Pancreas (tissue), 10 donors: ENCODE measurements at regions not wholly inside any gene's neighbourhood (a gene's known extent, or its start where the extent isn't known, plus 50 kb on each side); places are given as distances from the start of the nearest gene placed in this dataset.

Experiments used
- ATAC-seq, 4 donors: fragments of 200-7000 bp; cut with Tn5 transposase; one replicate each; pipeline versions ENCODE4 v1.8.0 to v1.9.1; 2020; ENCODE audit warnings: mild to moderate bottlenecking in 4 of 4, moderate library complexity in 4 of 4
- DNase-seq, 6 donors: peaks; one replicate each; pipeline ENCODE4 v3.0.0-alpha.2; 2020
- FAIRE-seq: peaks from 2 replicates; lab custom pipeline; 2012; peaks lifted over from hg19 to GRCh38; lab: Jason Lieb, UNC
- H3K27ac ChIP-seq, 4 donors: fragments of 200-600 bp; sonication (generic); 1 replicate in 3 of 4; 2 replicates in 1 of 4; pipeline versions ENCODE4 v1.5.0 to v1.8.0; 2020
- H3K27me3 ChIP-seq, 4 donors: fragments of 200-600 bp; one replicate each; pipeline ENCODE4 v1.8.0; 2021
- H3K36me3 ChIP-seq, 3 donors: fragments of 200-600 bp; sonication (generic) in 1 of 3; one replicate each; pipeline versions ENCODE4 v1.5.0 to v1.8.0; 2020 to 2021
- H3K4me1 ChIP-seq, 3 donors: fragments of 200-600 bp; one replicate each; pipeline ENCODE4 v1.8.0; 2021
- H3K4me3 ChIP-seq, 4 donors: fragments of 200-600 bp; sonication (generic) in 2 of 4; one replicate each; pipeline versions ENCODE4 v1.5.0 to v1.8.0; 2020 to 2021
- H3K9me3 ChIP-seq, 4 donors: fragments of 200-600 bp; one replicate each; pipeline ENCODE4 v1.8.0; 2021
- WGBS, 2 donors: extraction: QIAGEN DNeasy Blood & Tissue Kit; methylation state at CpG; one replicate each; pipeline ENCODE4 v1.1.7; 2013; 5-methylcytosine and 5-hydroxymethylcytosine counted together
- intact Hi-C, 3 donors: fragments of 100-400 bp; cut with DNase I; formaldehyde crosslinking; loops; one replicate each; pipeline versions ENCODE4 v1.11.1 to v1.14.2; 2022
- TF ChIP-seq, protein P1 (sequence below), 4 donors: fragments of 200-600 bp; sonication (generic) in 3 of 4; IDR thresholded peaks; one replicate each; pipeline versions ENCODE4 v1.5.0 to v1.8.0; 2021; ENCODE audit warnings: antibody characterized with exemption in 4 of 4
- donor health status: healthy with polysubstance abuse.
- donor health status: DM: no; HTN: no; CAD: no; lungs with moderate emphysema.
- donor health status: DM: no; HTN: no; CAD: no.
- donor health status: control.
- donor health status: control.
- donor health status: Bipolar disorder and iron deficiency.
- donor health status: DM: yes; HTN: yes; CAD: no.
- donor health status: DM: no; HTN: no; CAD: no.
- donor health status: DM: no; HTN: no; CAD: no.
- donor health status: DM: yes; HTN: yes; CAD: no.

DNA sequence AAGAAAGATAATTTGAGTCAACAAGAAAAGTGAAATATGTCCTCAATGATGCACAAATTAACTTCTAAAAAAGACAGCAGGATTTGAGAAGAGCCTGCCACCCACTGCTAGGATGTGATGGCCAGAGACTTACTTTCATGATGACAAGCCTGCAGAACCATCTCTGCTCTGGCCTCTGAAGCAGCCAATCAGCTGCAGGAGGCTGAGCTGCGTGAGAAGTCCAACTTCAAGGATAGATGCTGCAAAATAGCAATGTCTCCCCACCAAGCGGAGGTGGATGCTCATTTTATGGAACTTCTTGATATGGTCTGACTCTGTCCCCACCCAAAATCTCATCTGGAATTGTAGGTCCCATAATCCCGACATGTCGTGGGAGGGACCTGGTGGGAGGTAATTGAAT, 53.1 kb downstream of the CYRIA start:
- DNase-seq (no peak), ATAC-seq (no peak), FAIRE-seq (no peak)
- intact Hi-C loops, result loop anchor here in 2 of 3 donors (5.0 kb wide), 1 partner anchor 145 kb away; no protein-coding TSS in a partner anchor
- no peak overlapping the region for H3K27ac ChIP-seq
- H3K4me1 ChIP-seq, result no peaks in the 10 kb centered on the region
- no peaks in the 10 kb centered on the region for H3K9me3 ChIP-seq
- TF ChIP-seq, protein P1, sequence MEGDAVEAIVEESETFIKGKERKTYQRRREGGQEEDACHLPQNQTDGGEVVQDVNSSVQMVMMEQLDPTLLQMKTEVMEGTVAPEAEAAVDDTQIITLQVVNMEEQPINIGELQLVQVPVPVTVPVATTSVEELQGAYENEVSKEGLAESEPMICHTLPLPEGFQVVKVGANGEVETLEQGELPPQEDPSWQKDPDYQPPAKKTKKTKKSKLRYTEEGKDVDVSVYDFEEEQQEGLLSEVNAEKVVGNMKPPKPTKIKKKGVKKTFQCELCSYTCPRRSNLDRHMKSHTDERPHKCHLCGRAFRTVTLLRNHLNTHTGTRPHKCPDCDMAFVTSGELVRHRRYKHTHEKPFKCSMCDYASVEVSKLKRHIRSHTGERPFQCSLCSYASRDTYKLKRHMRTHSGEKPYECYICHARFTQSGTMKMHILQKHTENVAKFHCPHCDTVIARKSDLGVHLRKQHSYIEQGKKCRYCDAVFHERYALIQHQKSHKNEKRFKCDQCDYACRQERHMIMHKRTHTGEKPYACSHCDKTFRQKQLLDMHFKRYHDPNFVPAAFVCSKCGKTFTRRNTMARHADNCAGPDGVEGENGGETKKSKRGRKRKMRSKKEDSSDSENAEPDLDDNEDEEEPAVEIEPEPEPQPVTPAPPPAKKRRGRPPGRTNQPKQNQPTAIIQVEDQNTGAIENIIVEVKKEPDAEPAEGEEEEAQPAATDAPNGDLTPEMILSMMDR (IDR thresholded peaks at IDR 0.05), result no peak
- H3K27me3 ChIP-seq, result no peaks in the 10 kb centered on the region
- no peaks in the 10 kb centered on the region for H3K36me3 ChIP-seq
- no peak overlapping the region for H3K4me3 ChIP-seq
- 66 to 87% methylated on average over 4 of the region's 4 CpGs for WGBS, 2 donors

DNA sequence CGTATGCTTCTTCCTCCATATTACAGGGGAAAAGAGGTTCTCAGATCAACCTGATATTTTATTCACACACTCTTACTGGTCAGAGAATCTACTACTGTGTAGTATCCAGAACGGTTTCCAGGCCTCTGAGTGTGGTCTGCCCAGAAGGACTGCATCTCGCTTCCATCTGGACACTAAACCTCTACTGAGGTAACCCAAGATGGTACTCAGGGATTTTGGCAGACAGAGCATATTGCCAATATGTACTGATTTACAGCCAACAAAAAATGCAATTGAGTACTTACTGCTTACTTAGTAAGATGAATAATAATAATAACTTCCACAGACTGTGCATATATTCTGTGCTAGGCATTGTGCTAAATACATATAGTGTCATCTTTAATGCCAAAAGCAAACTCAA, 55.8 kb downstream of the CYRIA start:
- intact Hi-C loops, result loop anchor here in 2 of 3 donors (5.0 to 10.0 kb wide), 3 partner anchors 148 to 975 kb away; no protein-coding TSS in a partner anchor
- Histone ChIP-seq H3K4me1 (no peaks in the 10 kb centered on the region), H3K27me3 (no peaks in the 10 kb centered on the region), H3K9me3 (no peaks in the 10 kb centered on the region), H3K27ac (no peak overlapping the region), H3K4me3 (no peak overlapping the region), H3K36me3 (no peaks in the 10 kb centered on the region)
- TF ChIP-seq, protein P1 (IDR thresholded peaks at IDR 0.05), result no peak
- 75 to 76% methylated on average over 3 of the region's 3 CpGs for WGBS, 2 donors
- DNase-seq, result no peak
- no peak for ATAC-seq
- FAIRE-seq, result no peak

DNA sequence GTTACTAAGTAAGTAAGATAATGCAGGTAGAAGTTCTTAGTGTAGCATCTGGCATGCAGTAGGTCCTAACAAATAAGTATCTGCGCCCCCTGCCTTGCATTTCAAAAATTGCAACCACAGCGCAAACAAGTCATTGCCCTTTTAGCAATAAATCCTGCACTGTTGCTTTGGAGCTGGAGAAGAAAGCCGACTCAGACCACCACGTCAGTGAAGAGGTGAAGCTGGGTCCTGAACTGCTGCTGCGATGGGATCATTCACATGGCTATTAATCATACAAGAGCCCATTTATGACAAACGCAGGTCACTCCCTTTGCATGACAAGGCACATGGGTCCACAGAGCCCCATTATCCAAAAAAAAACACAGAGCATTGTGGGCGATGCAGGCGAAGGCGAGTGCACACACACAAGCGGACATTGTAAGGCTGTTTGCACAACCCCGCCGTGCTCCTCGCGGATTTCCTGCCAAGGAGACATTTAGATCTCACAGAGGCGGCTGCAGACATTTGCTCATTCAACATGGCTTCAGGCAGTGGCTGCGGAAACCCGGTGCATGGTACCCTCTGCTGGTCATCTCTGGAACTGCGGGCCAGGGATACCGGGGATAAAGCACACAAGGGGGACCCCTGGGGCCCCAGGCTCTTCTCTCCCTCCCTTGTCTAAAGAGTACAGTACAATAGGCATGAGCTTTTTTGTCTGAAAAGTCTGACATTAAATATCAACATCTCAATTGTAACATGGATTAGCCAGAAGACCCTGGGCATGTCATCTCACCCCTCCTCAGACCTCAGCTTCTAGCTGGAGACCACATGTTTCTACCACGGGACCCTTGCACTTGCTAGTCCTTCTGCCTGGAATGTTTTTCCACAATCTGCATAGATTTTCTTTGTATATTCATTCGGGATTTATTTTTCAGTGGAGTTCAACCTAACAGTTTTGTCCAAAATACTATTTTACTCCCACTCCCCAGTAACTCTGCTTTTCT, 56.7 kb downstream of the CYRIA start:
- Histone ChIP-seq H3K4me3 (peak overlapping the region in 3 of 4 donors; percentile 4 to 43 (median 27)), H3K9me3 (no peaks in the 10 kb centered on the region), H3K27me3 (no peaks in the 10 kb centered on the region), H3K27ac (peak overlapping the region in 1 of 4 donors; percentile 9), H3K36me3 (no peaks in the 10 kb centered on the region), H3K4me1 (no peaks in the 10 kb centered on the region)
- 3 to 4% methylated on average over 21 of the region's 21 CpGs for WGBS, 2 donors
- intact Hi-C loops, result loop anchor here in 2 of 3 donors (10.0 kb wide), 2 partner anchors 674 to 974 kb away; no protein-coding TSS in a partner anchor
- FAIRE-seq (no peak), ATAC-seq (peak; percentile 86 to 98 (median 96)), DNase-seq (peak; percentile 60 to 94 (median 80))
- TF ChIP-seq, protein P1 (IDR thresholded peaks at IDR 0.05), result peak; percentile 83 to 91 (median 90)

DNA sequence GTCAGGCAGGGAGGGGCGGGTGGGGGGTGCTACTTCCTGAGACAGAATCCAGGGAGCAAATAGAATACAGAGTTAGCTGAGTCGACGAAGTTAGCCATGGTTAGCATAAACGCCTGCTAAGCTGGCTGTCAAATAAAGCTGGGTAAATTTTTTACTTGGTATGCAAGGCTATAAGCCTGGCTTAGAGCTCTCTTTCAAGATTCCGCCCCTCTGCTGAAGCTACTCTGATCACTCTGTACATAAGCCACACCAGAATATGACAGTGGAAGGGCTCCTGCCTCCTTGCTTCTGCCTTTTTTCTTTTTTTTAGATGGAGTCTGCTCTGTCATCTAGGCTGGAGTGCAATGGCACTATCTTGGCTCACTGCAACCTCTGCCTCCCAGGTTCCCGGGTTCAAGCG, 58.3 kb downstream of the CYRIA start:
- Histone ChIP-seq H3K9me3 (no peaks in the 10 kb centered on the region), H3K4me3 (no peak overlapping the region), H3K4me1 (no peaks in the 10 kb centered on the region), H3K27ac (no peak overlapping the region), H3K27me3 (no peaks in the 10 kb centered on the region), H3K36me3 (no peaks in the 10 kb centered on the region)
- intact Hi-C loops, result loop anchor here in 2 of 3 donors (10.0 kb wide), 2 partner anchors 672 to 972 kb away; no protein-coding TSS in a partner anchor
- no peak for FAIRE-seq
- WGBS, 2 donors, result 67 to 69% methylated on average over 7 of the region's 7 CpGs
- TF ChIP-seq, protein P1 (IDR thresholded peaks at IDR 0.05), result no peak
- no peak for DNase-seq
- ATAC-seq, result no peak
